Choroid plexus epithelial cell (primary cell): ENCODE measurements at regions not wholly inside any gene's neighbourhood (a gene's known extent, or its start where the extent isn't known, plus 50 kb on each side); places are given as distances from the start of the nearest gene placed in this dataset.

Experiments used
- DNase-seq: peaks from one replicate; pipeline ENCODE4 v3.0.0-alpha.2; 2010; ENCODE audit warnings: low read depth
- H3K4me3 ChIP-seq: 2 replicates; pipeline ENCODE4 v1.5.1; 2011; ENCODE audit warnings: low read depth, mild to moderate bottlenecking, control low read depth, low read length, moderate library complexity
- TF ChIP-seq, protein P1 (sequence below): conservative IDR thresholded peaks from 2 replicates; pipeline ENCODE4 v1.5.1; 2011; ENCODE audit warnings: low read depth, mild to moderate bottlenecking, control low read depth, inconsistent platforms, low read length, moderate library complexity

DNA sequence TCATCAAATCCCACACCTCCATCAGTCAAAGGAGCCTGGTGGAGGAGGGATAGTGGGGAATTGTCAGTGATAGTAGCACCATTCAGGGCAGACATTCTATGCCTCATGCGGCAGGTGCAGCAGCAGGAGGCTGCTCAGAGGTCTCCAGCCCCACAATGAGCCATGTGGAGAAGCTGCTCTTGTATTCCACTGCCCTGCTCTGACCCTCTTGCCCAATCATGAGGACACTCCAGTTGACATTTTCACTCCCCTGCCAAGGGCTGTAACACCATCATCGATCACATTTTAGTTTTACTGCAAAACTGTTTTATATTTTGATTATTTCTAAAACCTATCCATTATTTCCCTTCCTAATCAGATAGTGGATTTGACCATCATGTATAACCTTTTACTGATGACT lies 487.6 kb upstream of the KLHL29 start:
- TF ChIP-seq, protein P1, sequence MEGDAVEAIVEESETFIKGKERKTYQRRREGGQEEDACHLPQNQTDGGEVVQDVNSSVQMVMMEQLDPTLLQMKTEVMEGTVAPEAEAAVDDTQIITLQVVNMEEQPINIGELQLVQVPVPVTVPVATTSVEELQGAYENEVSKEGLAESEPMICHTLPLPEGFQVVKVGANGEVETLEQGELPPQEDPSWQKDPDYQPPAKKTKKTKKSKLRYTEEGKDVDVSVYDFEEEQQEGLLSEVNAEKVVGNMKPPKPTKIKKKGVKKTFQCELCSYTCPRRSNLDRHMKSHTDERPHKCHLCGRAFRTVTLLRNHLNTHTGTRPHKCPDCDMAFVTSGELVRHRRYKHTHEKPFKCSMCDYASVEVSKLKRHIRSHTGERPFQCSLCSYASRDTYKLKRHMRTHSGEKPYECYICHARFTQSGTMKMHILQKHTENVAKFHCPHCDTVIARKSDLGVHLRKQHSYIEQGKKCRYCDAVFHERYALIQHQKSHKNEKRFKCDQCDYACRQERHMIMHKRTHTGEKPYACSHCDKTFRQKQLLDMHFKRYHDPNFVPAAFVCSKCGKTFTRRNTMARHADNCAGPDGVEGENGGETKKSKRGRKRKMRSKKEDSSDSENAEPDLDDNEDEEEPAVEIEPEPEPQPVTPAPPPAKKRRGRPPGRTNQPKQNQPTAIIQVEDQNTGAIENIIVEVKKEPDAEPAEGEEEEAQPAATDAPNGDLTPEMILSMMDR: no peak

DNA sequence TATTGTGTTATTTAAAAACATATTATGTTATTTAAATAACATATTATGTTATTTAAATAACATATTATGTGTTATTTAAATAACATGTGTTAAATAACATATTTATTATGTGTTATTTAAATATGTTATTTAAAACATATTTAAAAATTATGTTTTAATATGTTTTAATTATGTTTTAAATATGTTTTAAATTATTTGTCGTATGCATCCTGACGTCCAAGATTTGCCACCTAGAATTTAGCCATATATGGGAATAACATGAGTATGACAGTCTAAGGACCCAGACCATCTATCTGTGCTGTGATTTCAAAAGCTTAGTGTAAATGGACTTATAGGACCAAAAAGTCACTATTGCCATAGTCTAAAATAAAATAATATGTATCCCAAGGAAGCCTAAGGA lies 484.3 kb upstream of the KLHL29 start:
- TF ChIP-seq, protein P1: no peak
- no peak for DNase-seq
- no peak overlapping the region for H3K4me3 ChIP-seq

More for the DNA sequence above, 487.6 kb upstream of the KLHL29 start:
- H3K4me3 ChIP-seq: no peak overlapping the region
- DNase-seq: no peak

DNA sequence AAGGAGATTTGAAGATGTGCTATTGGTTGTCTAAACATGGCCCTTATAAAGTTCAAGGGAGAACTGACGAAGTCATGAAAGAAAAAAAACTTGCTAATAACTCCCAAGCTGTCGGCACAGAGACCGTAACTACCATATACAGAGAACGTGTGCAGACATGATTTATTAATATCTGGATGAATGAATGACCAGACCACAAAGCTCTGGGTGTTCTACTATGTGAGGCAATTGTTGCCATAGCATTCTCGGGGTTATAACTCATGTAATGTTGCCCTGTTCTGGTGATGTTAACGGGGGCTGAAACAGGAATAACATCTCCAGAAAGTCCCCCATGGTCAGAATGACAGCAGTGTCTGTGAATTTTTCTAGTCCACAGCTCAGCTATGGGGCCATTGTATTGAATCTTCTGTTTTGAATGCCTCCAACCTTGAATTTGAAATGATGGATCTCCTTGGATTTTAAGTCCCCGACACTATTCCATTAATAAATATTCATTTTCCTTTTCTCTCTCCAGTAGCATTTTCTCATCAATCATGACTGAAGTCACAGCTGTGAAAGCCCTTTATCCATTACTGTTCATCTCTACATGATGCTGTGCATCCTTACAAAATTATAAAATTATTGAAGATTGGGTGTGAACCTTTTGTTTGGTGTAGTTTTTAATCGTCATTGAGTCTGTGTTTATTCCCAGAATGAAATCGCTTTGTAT lies 483.4 kb upstream of the KLHL29 start:
- TF ChIP-seq, protein P1: no peak
- H3K4me3 ChIP-seq: no peak overlapping the region
- DNase-seq: no peak

DNA sequence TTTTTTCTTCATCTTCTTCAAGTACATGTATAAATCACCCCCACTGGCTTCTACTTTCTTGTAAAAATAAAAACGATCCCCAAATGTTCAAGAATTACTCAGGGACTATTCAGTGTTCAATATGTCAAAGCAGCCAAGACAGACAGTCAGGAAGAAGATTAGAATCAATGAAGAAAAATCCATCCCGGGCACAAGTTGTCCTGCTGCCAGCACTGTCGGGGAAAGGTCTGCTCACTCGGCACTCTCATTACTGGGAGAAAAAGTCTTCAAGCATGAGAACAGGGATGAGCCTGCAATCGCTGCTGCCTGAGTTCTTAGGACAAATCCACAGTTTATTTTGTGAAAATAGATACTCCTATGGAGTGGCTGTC lies 482.8 kb upstream of the KLHL29 start:
- TF ChIP-seq, protein P1: no peak
- no peak for DNase-seq
- no peak overlapping the region for H3K4me3 ChIP-seq

DNA sequence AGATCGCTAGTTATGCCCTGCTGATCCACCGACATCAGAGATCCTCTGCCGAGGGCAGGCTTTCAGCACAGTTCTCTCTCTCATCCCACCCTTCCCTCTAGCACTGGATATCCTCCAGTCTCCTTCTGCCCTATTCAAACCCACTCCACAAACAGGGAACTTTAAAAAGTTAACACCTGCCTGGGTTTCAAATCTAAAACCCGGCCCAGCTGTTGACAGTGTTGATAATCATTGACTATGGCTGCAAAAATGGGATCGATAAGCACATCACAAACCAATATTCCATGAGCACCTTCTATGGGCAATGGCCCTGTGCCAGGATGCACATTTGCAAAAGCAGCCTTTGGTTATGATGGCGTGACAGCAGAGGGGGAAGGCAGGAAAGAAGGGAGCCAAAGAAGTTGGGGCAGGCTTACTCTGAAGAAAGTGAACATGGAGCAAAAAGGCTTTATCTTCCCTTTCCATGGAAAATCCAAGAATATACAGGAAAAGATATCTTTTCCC lies 482.3 kb upstream of the KLHL29 start:
- no peak for DNase-seq
- TF ChIP-seq, protein P1: no peak
- no peak overlapping the region for H3K4me3 ChIP-seq

DNA sequence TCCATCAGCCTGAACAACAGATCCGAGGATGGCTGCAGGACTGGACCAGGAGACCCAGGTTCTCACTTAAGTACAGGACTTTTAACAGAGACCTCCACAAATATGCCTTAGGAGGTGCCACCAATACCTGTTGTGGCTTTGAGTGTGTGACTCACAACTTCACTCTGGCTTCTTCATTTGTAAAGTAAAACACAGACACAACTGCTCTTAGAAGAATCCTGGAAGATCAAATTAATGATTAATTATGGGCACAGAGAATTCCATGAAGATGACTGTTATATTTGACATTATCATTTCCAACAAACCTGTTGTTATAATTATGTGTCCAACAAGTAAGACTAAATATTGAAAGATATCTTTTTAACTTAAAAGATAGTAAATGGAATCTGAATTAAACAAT lies 481.4 kb upstream of the KLHL29 start:
- TF ChIP-seq, protein P1: no peak
- DNase-seq: no peak
- H3K4me3 ChIP-seq: no peak overlapping the region

DNA sequence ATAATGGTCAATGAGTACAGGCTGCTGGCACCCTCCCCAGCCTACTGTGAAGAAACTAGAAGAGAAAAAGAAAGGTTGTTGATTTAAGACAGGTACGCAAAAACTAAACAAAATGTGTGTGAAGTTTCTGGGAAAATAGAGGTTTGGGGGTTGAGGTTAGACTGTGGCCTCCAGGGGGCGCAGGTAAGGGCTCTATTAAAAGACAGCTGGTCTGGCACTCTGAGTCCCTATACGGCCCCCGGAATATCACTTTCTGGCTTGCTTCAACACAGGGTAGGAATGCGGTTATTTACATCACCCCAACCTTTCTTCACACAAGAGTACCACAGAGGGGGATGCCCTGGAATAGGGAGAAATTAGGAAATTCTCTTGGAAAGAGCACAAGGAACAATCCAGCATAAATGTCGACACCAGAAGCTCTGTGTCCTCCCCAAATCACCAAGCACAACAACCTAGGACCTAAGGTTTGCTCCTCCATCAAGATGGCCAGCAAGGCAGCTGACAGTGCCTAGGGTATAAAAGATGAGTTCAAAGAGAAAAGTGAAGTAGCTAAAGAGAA lies 480.8 kb upstream of the KLHL29 start:
- no peak for DNase-seq
- TF ChIP-seq, protein P1: peak; percentile 5
- no peak overlapping the region for H3K4me3 ChIP-seq
